HG02763 (cell line): ENCODE measurements at regions not wholly inside any gene's neighbourhood (a gene's known extent, or its start where the extent isn't known, plus 50 kb on each side); places are given as distances from the start of the nearest gene placed in this dataset.
A peak's percentile ranks its signal among the peaks of the same experiment; 100 is the strongest.
"Not testable (repeated sequence)": the region's sequence is repeated elsewhere in the genome, so short reads cannot be mapped to it uniquely, and the experiment has no call there.

Source experiments
- ATAC-seq: cut with Tn5 transposase; IDR thresholded peaks from one replicate; pipeline ENCODE4 v1.9.1; 2021; ENCODE audit warnings: mild to moderate bottlenecking, moderate library complexity; ENCODE audit not compliant: unreplicated experiment

- no peak for ATAC-seq
Observed at GRCh38 chr17:56690441-56691291, 97.2 kb downstream of the NOG start.

- no peak for ATAC-seq
Observed at GRCh38 chr17:56694825-56695224, 101.3 kb downstream of the NOG start.

GRCh38 chr17:56697190-56697589, 103.7 kb downstream of the NOG start:
- ATAC-seq = no peak

GRCh38 chr17:56699186-56699894, 105.8 kb downstream of the NOG start:
- no peak for ATAC-seq

GRCh38 chr17:56700919-56701420, 107.5 kb downstream of the NOG start:
- ATAC-seq = no peak

GRCh38 chr17:56707312-56708219, 114.1 kb downstream of the NOG start:
- ATAC-seq = no peak

GRCh38 chr17:56708220-56708558, 114.7 kb downstream of the NOG start:
- no peak for ATAC-seq

- no peak for ATAC-seq
Observed at GRCh38 chr17:56708670-56709410, 115.3 kb downstream of the NOG start.

GRCh38 chr17:56710986-56711385, 117.5 kb downstream of the NOG start:
- ATAC-seq = no peak

- peak; percentile 79 for ATAC-seq
Observed at GRCh38 chr17:56715613-56716357, 117.9 kb downstream of the C17orf67 start.

- ATAC-seq = no peak
Observed at GRCh38 chr17:56717471-56717870, 116.2 kb downstream of the C17orf67 start.

- ATAC-seq = no peak
Observed at GRCh38 chr17:56718515-56718914, 115.2 kb downstream of the C17orf67 start.

GRCh38 chr17:56723421-56723820, 110.3 kb downstream of the C17orf67 start:
- no peak for ATAC-seq

- no peak for ATAC-seq
Observed at GRCh38 chr17:56724664-56725063, 109.1 kb downstream of the C17orf67 start.

GRCh38 chr17:56725144-56725543, 108.6 kb downstream of the C17orf67 start:
- no peak for ATAC-seq

GRCh38 chr17:56727876-56728617, 105.7 kb downstream of the C17orf67 start:
- no peak for ATAC-seq

- ATAC-seq = not testable (repeated sequence)
Observed at GRCh38 chr17:56731096-56731495, 102.6 kb downstream of the C17orf67 start.

- ATAC-seq = no peak
Observed at GRCh38 chr17:56733833-56734232, 99.9 kb downstream of the C17orf67 start.

GRCh38 chr17:56735842-56736241, 97.9 kb downstream of the C17orf67 start:
- no peak for ATAC-seq
